ENCODE measurements at regions not wholly inside any gene's neighbourhood (a gene's known extent, or its start where the extent isn't known, plus 50 kb on each side); places are given as distances from the start of the nearest gene placed in this dataset.

DNA sequence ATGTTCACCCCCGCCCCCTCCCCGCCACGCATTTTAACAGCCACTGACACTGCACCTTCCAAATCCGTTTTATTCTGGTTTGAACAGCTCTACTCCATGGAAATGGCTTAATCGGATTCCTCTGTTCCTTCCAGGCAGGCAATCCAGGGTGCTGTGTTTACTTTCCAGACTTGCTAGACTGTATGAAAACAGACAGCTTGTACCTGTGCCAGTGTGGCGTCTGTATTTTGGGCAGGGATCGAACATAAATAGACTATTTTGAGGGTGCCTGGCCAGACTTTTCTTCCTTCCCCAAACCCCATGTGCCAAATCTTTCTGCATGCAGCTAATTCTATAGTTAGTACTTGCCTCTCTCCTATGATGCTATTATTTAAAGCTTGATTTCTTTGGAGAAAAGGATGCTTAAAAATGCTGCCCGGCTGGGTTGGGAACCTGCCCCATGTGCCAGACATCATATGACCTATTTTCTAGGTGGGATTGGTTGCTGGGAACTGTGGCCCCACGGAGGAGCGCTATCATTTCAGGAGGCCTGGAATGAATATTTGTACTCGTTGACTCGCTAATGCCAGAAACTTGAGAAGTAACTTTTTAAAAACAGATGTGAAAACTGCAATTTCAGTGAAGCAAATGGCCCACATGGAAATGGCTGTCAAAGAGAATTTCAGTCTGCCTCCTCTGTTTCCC, 814.8 kb downstream of the BRD1 start:
- TF ChIP-seq EZH2phosphoT487 (IDR thresholded peaks at IDR 0.05; ENCODE audit: insufficient read depth, low read depth): no peak
- no peak for TF ChIP-seq EZH2 (IDR thresholded peaks at IDR 0.05; ENCODE audit: insufficient read depth, poor library complexity, severe bottlenecking)
